ENCODE measurements at regions not wholly inside any gene's neighbourhood (a gene's known extent, or its start where the extent isn't known, plus 50 kb on each side); places are given as distances from the start of the nearest gene placed in this dataset.

DNA sequence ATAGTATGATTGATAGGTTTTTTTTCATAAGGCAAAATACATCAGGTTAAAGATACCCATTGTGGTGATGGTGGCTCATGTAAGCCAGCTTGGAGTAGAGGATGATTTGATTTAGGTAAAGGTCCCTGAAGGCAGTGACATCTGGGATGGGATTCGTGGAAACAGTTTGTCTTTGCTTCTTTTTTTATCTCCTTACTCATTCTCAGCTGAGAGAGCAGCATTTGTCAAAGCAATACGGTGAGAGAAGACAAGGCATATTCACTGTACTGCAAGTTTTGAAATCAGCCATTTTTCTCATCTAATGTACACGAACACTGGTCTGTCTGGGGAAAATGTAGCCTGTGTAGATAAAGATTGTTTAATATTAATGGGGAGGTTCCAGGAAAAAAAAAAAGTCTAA, 749.1 kb downstream of the SQOR start:
- Histone ChIP-seq H2AFZ (ENCODE audit: low read length) (no peak overlapping the region), H3K79me2 (ENCODE audit: insufficient read depth, low read depth, low read length) (no peaks in the 10 kb centered on the region), H3K36me3 (ENCODE audit: insufficient read depth, low read length) (no peaks in the 10 kb centered on the region), H3K9me2 (ENCODE audit: insufficient read depth, low read length) (no peaks in the 10 kb centered on the region), H3K4me1 (ENCODE audit: insufficient read depth, low read length, poor library complexity, severe bottlenecking) (no peaks in the 10 kb centered on the region), H3K4me2 (ENCODE audit: low read length) (no peak overlapping the region), H3K4me3 (ENCODE audit: low read depth, low read length, poor library complexity, severe bottlenecking) (no peak overlapping the region), H4K20me1 (ENCODE audit: insufficient read depth, low read length) (no peaks in the 10 kb centered on the region), H3K9me3 (ENCODE audit: low read length) (no peaks in the 10 kb centered on the region), H3K27ac (ENCODE audit: low read depth, low read length, poor library complexity, severe bottlenecking) (no peak overlapping the region)
- POLR2A ChIA-PET = no interaction called here
- BruUV-seq (replicated peaks) = no TSS peak
- DNase-seq (ENCODE audit: low spot score) = no peak
- intact Hi-C loops (cut with micrococcal nuclease; ENCODE audit: unreplicated experiment) = no loop called here
- TF ChIP-seq, protein P1, sequence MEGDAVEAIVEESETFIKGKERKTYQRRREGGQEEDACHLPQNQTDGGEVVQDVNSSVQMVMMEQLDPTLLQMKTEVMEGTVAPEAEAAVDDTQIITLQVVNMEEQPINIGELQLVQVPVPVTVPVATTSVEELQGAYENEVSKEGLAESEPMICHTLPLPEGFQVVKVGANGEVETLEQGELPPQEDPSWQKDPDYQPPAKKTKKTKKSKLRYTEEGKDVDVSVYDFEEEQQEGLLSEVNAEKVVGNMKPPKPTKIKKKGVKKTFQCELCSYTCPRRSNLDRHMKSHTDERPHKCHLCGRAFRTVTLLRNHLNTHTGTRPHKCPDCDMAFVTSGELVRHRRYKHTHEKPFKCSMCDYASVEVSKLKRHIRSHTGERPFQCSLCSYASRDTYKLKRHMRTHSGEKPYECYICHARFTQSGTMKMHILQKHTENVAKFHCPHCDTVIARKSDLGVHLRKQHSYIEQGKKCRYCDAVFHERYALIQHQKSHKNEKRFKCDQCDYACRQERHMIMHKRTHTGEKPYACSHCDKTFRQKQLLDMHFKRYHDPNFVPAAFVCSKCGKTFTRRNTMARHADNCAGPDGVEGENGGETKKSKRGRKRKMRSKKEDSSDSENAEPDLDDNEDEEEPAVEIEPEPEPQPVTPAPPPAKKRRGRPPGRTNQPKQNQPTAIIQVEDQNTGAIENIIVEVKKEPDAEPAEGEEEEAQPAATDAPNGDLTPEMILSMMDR (conservative IDR thresholded peaks at IDR 0.05; ENCODE audit: low read length) = no peak
- TF ChIP-seq EZH2phosphoT487 (IDR thresholded peaks at IDR 0.05; ENCODE audit: borderline replicate concordance, low read depth, low read length) = no peak
- CTCF ChIA-PET (ENCODE audit: unreplicated experiment) = no interaction called here

DNA sequence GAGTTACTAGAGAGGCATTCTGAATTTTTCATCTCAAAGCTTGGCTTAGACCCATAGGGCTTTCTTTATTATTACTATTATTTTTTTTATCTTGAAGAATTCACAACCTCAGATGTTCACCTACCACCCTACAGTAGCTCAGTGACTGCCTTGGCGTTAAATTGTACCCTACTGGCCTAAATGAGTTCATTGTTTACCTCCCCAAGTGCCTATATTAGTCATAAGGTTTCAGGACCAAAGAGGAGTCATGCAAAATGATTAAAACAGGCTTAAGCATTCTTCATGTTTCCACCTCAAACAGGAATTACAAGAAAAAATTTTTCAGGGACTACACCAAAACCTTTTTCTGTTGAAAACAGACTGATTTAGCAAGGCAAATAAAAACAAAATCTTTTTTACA, 751.5 kb downstream of the SQOR start:
- DNase-seq (ENCODE audit: low spot score) = no peak
- no peak for TF ChIP-seq EZH2phosphoT487 (IDR thresholded peaks at IDR 0.05; ENCODE audit: borderline replicate concordance, low read depth, low read length)
- TF ChIP-seq, protein P1 (conservative IDR thresholded peaks at IDR 0.05; ENCODE audit: low read length) = no peak
- ChIA-PET CTCF (ENCODE audit: unreplicated experiment) (no interaction called here), POLR2A (no interaction called here)
- H2AFZ ChIP-seq (ENCODE audit: low read length) = no peak overlapping the region
- H3K9me2 ChIP-seq (ENCODE audit: insufficient read depth, low read length) = no peaks in the 10 kb centered on the region
- no peaks in the 10 kb centered on the region for H3K79me2 ChIP-seq (ENCODE audit: insufficient read depth, low read depth, low read length)
- intact Hi-C loops (cut with micrococcal nuclease; ENCODE audit: unreplicated experiment) = no loop called here
- H3K27ac ChIP-seq (ENCODE audit: low read depth, low read length, poor library complexity, severe bottlenecking) = no peak overlapping the region
- no peaks in the 10 kb centered on the region for H3K9me3 ChIP-seq (ENCODE audit: low read length)
- no peaks in the 10 kb centered on the region for H4K20me1 ChIP-seq (ENCODE audit: insufficient read depth, low read length)
- BruUV-seq (replicated peaks) = no TSS peak
- H3K36me3 ChIP-seq (ENCODE audit: insufficient read depth, low read length) = no peaks in the 10 kb centered on the region
- no peak overlapping the region for H3K4me3 ChIP-seq (ENCODE audit: low read depth, low read length, poor library complexity, severe bottlenecking)
- no peaks in the 10 kb centered on the region for H3K4me1 ChIP-seq (ENCODE audit: insufficient read depth, low read length, poor library complexity, severe bottlenecking)
- H3K4me2 ChIP-seq (ENCODE audit: low read length) = no peak overlapping the region

DNA sequence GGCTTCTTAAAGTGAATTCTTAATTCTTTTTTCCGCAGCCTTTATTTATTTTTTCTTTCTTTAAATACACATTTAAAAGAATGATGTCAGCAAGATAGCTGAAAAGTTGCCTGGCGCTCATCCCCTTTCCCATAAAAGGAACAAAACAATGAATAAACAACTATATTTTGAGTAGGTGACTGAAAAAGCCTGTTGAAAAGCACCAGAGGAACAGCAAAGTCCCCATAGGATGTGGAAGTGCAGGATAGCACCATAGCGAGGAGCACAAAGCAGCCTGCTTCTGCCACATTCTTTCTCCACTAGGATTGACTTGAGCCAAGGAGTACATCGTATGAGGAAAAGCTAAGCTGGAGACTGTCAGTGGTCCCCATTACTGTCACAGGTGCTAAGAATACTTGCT, 754.9 kb downstream of the SQOR start:
- no peaks in the 10 kb centered on the region for H3K9me3 ChIP-seq (ENCODE audit: low read length)
- ChIA-PET CTCF (ENCODE audit: unreplicated experiment) (no interaction called here), POLR2A (no interaction called here)
- BruUV-seq (replicated peaks) = no TSS peak
- no peak overlapping the region for H3K4me2 ChIP-seq (ENCODE audit: low read length)
- H2AFZ ChIP-seq (ENCODE audit: low read length) = no peak overlapping the region
- TF ChIP-seq EZH2phosphoT487 (IDR thresholded peaks at IDR 0.05; ENCODE audit: borderline replicate concordance, low read depth, low read length) = no peak
- TF ChIP-seq, protein P1 (conservative IDR thresholded peaks at IDR 0.05; ENCODE audit: low read length) = no peak
- H3K9me2 ChIP-seq (ENCODE audit: insufficient read depth, low read length) = no peaks in the 10 kb centered on the region
- H3K4me1 ChIP-seq (ENCODE audit: insufficient read depth, low read length, poor library complexity, severe bottlenecking) = no peaks in the 10 kb centered on the region
- no peaks in the 10 kb centered on the region for H3K36me3 ChIP-seq (ENCODE audit: insufficient read depth, low read length)
- intact Hi-C loops (cut with micrococcal nuclease; ENCODE audit: unreplicated experiment) = no loop called here
- no peak overlapping the region for H3K27ac ChIP-seq (ENCODE audit: low read depth, low read length, poor library complexity, severe bottlenecking)
- no peaks in the 10 kb centered on the region for H4K20me1 ChIP-seq (ENCODE audit: insufficient read depth, low read length)
- DNase-seq (ENCODE audit: low spot score) = no peak
- no peak overlapping the region for H3K4me3 ChIP-seq (ENCODE audit: low read depth, low read length, poor library complexity, severe bottlenecking)
- no peaks in the 10 kb centered on the region for H3K79me2 ChIP-seq (ENCODE audit: insufficient read depth, low read depth, low read length)

All from OCI-LY7 (cell line).